GM23338 (cell line): ENCODE measurements at regions not wholly inside any gene's neighbourhood (a gene's known extent, or its start where the extent isn't known, plus 50 kb on each side); places are given as distances from the start of the nearest gene placed in this dataset.

Source experiments
- ATAC-seq: fragments of 200-7000 bp; cut with Tn5 transposase; 3 replicates; pipeline ENCODE4 v1.9.1; 2020
- DNase-seq: peaks from one replicate; pipeline ENCODE4 v3.0.0-alpha.2; 2015; ENCODE audit warnings: low spot score
- H2AFZ ChIP-seq: fragments of 200-600 bp; sonication (generic); 2 replicates; pipeline ENCODE4 v1.8.0; 2016; ENCODE audit warnings: antibody characterized with exemption, mild to moderate bottlenecking, moderate library complexity
- H3F3A ChIP-seq: fragments of 200-600 bp; sonication (generic); replicated peaks from 2 replicates; pipeline ENCODE4 v1.8.0; 2017; ENCODE audit warnings: antibody characterized with exemption, mixed run types, low read depth
- H3K27ac ChIP-seq: fragments of 200-600 bp; sonication (generic); 2 replicates; pipeline ENCODE4 v1.6.1; 2016; ENCODE audit warnings: low read depth
- H3K27me3 ChIP-seq: fragments of 200-600 bp; sonication (generic); 2 replicates; pipeline ENCODE4 v1.8.0; 2016; ENCODE audit warnings: mild to moderate bottlenecking, mixed run types, moderate library complexity; ENCODE audit not compliant: insufficient read depth
- H3K36me3 ChIP-seq: fragments of 200-600 bp; sonication (generic); 2 replicates; pipeline ENCODE4 v1.8.0; 2016; ENCODE audit warnings: mild to moderate bottlenecking; ENCODE audit not compliant: insufficient read depth
- H3K4me1 ChIP-seq: fragments of 200-600 bp; sonication (generic); 2 replicates; pipeline ENCODE4 v1.8.0; 2016; ENCODE audit warnings: mild to moderate bottlenecking, moderate library complexity; ENCODE audit not compliant: insufficient read depth
- H3K4me2 ChIP-seq: fragments of 200-600 bp; sonication (generic); 2 replicates; pipeline ENCODE4 v1.7.1; 2017; ENCODE audit warnings: mixed run types
- H3K4me3 ChIP-seq: fragments of 200-600 bp; sonication (generic); 2 replicates; pipeline ENCODE4 v1.6.1; 2016; ENCODE audit warnings: mixed run types
- H3K79me2 ChIP-seq: fragments of 200-600 bp; sonication (generic); replicated peaks from 2 replicates; pipeline ENCODE4 v1.8.0; 2017; ENCODE audit warnings: mild to moderate bottlenecking; ENCODE audit not compliant: insufficient read depth
- H3K9me2 ChIP-seq: fragments of 200-600 bp; sonication (generic); 2 replicates; pipeline ENCODE4 v1.8.0; 2017; ENCODE audit not compliant: insufficient read depth
- H4K20me1 ChIP-seq: fragments of 200-600 bp; sonication (generic); replicated peaks from 2 replicates; pipeline ENCODE4 v1.8.0; 2017; ENCODE audit warnings: mild to moderate bottlenecking; ENCODE audit not compliant: insufficient read depth
- H3K27ac Mint-ChIP-seq: 2 replicates; pipeline ENCODE4 v1.8.0; 2020; ENCODE audit warnings: inconsistent platforms, mild to moderate bottlenecking, moderate library complexity, mixed read lengths
- H3K27me3 Mint-ChIP-seq: 3 replicates; pipeline ENCODE4 v1.8.0; 2022; ENCODE audit warnings: low read depth, mild to moderate bottlenecking, moderate library complexity, mixed read lengths, inconsistent platforms; ENCODE audit not compliant: insufficient read depth, poor library complexity
- H3K36me3 Mint-ChIP-seq: 3 replicates; pipeline ENCODE4 v1.8.0; 2021; ENCODE audit warnings: low read depth, mild to moderate bottlenecking, inconsistent platforms, moderate library complexity, mixed read lengths
- H3K4me1 Mint-ChIP-seq: 3 replicates; pipeline ENCODE4 v1.8.0; 2020; ENCODE audit warnings: mild to moderate bottlenecking, inconsistent platforms, mixed read lengths
- H3K4me3 Mint-ChIP-seq: 3 replicates; pipeline ENCODE4 v1.8.0; 2021; ENCODE audit warnings: moderate library complexity, mild to moderate bottlenecking, inconsistent platforms, mixed read lengths
- H3K9me3 Mint-ChIP-seq: 3 replicates; pipeline ENCODE4 v1.8.0; 2020; ENCODE audit warnings: moderate library complexity, mild to moderate bottlenecking, inconsistent platforms, mixed read lengths
- NANOG ChIP-seq: IDR thresholded peaks from 2 replicates; pipeline ENCODE4 v1.6.1; 2016; ENCODE audit warnings: antibody characterized with exemption, borderline replicate concordance
- STAT1 ChIP-seq: IDR thresholded peaks from one replicate; pipeline ENCODE4 v1.6.1; 2016; ENCODE audit warnings: antibody characterized with exemption; ENCODE audit not compliant: unreplicated experiment
- ZNF331 ChIP-seq: fragments of 250-450 bp; sonication (Bioruptor Pico); IDR thresholded peaks from 2 replicates; pipeline ENCODE4 v1.5.0; 2020; ENCODE audit warnings: low read depth, mild to moderate bottlenecking, moderate library complexity
- TF ChIP-seq, protein P1 (sequence below): IDR thresholded peaks from one replicate; pipeline ENCODE4 v1.6.1; 2018; ENCODE audit warnings: antibody characterized with exemption; ENCODE audit not compliant: unreplicated experiment
- TF ChIP-seq, protein P2 (sequence below): fragments of 250-450 bp; sonication (Bioruptor Pico); IDR thresholded peaks from 2 replicates; pipeline ENCODE4 v1.5.0; 2020; ENCODE audit warnings: mild to moderate bottlenecking, moderate library complexity

DNA sequence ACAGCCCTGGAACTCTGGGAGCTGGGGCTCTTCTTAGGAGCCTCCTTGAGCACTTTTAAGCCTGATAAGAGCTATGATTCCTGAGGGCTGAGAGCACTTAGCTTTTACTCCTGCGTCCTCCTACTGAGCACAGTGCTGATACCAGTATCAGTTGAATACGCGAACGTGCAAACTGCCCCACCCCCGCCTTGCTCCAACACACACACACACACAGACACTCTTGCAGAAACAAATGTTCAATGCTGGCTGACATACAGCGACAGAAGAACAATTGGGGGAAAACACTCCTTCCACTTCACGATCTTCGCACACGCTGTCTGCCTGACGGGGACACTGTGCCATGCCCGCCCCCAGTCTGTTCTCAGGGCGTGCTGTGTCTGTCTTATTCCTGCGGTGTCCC lies 57.2 kb upstream of the DLK1 start:
- Histone ChIP-seq H3K27ac (no peak overlapping the region), H3K4me3 (no peak overlapping the region), H3K4me1 (no peaks in the 10 kb centered on the region), H3K36me3 (no peaks in the 10 kb centered on the region), H4K20me1 (no peaks in the 10 kb centered on the region), H3K79me2 (no peaks in the 10 kb centered on the region), H3F3A (no peaks in the 10 kb centered on the region), H3K27me3 (0 out of 2 replicates have a peak, but pooled peaks cover 6% of the 10 kb centered on the region), H2AFZ (no peak overlapping the region), H3K4me2 (no peak overlapping the region), H3K9me2 (no peaks in the 10 kb centered on the region)
- no peak overlapping the region for H3K27ac Mint-ChIP-seq
- ATAC-seq (no peak), DNase-seq (no peak)
- peaks cover 17% of the 10 kb centered on the region for H3K27me3 Mint-ChIP-seq
- peaks cover 5% of the 10 kb centered on the region; the same call in 2 of the 3 replicates for H3K9me3 Mint-ChIP-seq
- TF ChIP-seq, protein P1, sequence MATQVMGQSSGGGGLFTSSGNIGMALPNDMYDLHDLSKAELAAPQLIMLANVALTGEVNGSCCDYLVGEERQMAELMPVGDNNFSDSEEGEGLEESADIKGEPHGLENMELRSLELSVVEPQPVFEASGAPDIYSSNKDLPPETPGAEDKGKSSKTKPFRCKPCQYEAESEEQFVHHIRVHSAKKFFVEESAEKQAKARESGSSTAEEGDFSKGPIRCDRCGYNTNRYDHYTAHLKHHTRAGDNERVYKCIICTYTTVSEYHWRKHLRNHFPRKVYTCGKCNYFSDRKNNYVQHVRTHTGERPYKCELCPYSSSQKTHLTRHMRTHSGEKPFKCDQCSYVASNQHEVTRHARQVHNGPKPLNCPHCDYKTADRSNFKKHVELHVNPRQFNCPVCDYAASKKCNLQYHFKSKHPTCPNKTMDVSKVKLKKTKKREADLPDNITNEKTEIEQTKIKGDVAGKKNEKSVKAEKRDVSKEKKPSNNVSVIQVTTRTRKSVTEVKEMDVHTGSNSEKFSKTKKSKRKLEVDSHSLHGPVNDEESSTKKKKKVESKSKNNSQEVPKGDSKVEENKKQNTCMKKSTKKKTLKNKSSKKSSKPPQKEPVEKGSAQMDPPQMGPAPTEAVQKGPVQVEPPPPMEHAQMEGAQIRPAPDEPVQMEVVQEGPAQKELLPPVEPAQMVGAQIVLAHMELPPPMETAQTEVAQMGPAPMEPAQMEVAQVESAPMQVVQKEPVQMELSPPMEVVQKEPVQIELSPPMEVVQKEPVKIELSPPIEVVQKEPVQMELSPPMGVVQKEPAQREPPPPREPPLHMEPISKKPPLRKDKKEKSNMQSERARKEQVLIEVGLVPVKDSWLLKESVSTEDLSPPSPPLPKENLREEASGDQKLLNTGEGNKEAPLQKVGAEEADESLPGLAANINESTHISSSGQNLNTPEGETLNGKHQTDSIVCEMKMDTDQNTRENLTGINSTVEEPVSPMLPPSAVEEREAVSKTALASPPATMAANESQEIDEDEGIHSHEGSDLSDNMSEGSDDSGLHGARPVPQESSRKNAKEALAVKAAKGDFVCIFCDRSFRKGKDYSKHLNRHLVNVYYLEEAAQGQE, result no peak
- H3K4me1 Mint-ChIP-seq, result peaks cover 31% of the 10 kb centered on the region
- H3K36me3 Mint-ChIP-seq, result no peaks in the 10 kb centered on the region; the same call in 2 of the 3 replicates
- H3K4me3 Mint-ChIP-seq, result no peak overlapping the region

DNA sequence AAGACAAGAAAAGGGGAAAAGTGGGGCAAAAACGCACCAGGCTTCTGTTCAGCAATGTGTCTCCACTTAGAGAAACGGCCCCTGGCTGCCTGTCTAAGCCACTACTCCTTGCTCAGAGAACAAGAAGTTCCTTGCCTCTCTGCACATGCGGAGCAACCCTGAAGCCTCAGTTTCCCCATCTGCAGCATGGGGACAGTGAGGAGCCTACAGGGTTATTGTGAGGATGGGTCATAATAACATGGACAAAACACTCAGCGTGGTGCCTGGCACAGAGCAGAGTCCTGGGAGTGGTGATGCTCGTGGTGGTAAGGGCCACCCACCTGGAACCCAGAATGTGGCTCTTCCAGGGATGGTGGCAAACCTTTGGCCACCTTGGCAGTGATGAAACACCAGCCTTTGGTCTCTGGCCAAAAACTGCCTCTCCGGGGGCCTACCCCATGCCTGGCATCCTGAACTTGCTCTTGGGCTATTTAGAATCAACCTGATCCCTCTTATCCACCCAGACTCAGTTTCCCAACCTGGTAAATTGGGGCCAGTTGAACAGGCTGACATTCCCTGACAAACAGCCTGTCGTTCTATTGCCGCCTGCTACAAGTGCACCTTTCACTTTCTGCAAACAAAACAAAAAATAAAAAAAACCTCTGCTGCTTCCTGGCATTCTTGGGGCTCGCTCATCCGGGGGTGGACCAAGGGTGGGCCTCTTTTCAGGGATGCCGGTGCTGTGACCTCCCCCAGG lies 56.5 kb upstream of the DLK1 start:
- no peaks in the 10 kb centered on the region for H3K9me2 ChIP-seq
- no peaks in the 10 kb centered on the region for H3K36me3 ChIP-seq
- H3K4me3 ChIP-seq, result no peak overlapping the region
- no peak for DNase-seq
- Mint-ChIP-seq H3K36me3 (no peaks in the 10 kb centered on the region; the same call in 2 of the 3 replicates), H3K4me3 (no peak overlapping the region), H3K9me3 (peaks cover 5% of the 10 kb centered on the region; the same call in 2 of the 3 replicates), H3K4me1 (peaks cover 33% of the 10 kb centered on the region), H3K27ac (no peak overlapping the region), H3K27me3 (peaks cover 18% of the 10 kb centered on the region)
- no peak overlapping the region for H3K4me2 ChIP-seq
- H3K79me2 ChIP-seq, result no peaks in the 10 kb centered on the region
- no peaks in the 10 kb centered on the region for H4K20me1 ChIP-seq
- no peak overlapping the region for H2AFZ ChIP-seq
- no peaks in the 10 kb centered on the region for H3K4me1 ChIP-seq
- no peak for ATAC-seq
- no peak overlapping the region for H3K27ac ChIP-seq
- H3F3A ChIP-seq, result no peaks in the 10 kb centered on the region
- TF ChIP-seq ZNF331 (no peak), STAT1 (no peak), NANOG (no peak)
- TF ChIP-seq, protein P2, sequence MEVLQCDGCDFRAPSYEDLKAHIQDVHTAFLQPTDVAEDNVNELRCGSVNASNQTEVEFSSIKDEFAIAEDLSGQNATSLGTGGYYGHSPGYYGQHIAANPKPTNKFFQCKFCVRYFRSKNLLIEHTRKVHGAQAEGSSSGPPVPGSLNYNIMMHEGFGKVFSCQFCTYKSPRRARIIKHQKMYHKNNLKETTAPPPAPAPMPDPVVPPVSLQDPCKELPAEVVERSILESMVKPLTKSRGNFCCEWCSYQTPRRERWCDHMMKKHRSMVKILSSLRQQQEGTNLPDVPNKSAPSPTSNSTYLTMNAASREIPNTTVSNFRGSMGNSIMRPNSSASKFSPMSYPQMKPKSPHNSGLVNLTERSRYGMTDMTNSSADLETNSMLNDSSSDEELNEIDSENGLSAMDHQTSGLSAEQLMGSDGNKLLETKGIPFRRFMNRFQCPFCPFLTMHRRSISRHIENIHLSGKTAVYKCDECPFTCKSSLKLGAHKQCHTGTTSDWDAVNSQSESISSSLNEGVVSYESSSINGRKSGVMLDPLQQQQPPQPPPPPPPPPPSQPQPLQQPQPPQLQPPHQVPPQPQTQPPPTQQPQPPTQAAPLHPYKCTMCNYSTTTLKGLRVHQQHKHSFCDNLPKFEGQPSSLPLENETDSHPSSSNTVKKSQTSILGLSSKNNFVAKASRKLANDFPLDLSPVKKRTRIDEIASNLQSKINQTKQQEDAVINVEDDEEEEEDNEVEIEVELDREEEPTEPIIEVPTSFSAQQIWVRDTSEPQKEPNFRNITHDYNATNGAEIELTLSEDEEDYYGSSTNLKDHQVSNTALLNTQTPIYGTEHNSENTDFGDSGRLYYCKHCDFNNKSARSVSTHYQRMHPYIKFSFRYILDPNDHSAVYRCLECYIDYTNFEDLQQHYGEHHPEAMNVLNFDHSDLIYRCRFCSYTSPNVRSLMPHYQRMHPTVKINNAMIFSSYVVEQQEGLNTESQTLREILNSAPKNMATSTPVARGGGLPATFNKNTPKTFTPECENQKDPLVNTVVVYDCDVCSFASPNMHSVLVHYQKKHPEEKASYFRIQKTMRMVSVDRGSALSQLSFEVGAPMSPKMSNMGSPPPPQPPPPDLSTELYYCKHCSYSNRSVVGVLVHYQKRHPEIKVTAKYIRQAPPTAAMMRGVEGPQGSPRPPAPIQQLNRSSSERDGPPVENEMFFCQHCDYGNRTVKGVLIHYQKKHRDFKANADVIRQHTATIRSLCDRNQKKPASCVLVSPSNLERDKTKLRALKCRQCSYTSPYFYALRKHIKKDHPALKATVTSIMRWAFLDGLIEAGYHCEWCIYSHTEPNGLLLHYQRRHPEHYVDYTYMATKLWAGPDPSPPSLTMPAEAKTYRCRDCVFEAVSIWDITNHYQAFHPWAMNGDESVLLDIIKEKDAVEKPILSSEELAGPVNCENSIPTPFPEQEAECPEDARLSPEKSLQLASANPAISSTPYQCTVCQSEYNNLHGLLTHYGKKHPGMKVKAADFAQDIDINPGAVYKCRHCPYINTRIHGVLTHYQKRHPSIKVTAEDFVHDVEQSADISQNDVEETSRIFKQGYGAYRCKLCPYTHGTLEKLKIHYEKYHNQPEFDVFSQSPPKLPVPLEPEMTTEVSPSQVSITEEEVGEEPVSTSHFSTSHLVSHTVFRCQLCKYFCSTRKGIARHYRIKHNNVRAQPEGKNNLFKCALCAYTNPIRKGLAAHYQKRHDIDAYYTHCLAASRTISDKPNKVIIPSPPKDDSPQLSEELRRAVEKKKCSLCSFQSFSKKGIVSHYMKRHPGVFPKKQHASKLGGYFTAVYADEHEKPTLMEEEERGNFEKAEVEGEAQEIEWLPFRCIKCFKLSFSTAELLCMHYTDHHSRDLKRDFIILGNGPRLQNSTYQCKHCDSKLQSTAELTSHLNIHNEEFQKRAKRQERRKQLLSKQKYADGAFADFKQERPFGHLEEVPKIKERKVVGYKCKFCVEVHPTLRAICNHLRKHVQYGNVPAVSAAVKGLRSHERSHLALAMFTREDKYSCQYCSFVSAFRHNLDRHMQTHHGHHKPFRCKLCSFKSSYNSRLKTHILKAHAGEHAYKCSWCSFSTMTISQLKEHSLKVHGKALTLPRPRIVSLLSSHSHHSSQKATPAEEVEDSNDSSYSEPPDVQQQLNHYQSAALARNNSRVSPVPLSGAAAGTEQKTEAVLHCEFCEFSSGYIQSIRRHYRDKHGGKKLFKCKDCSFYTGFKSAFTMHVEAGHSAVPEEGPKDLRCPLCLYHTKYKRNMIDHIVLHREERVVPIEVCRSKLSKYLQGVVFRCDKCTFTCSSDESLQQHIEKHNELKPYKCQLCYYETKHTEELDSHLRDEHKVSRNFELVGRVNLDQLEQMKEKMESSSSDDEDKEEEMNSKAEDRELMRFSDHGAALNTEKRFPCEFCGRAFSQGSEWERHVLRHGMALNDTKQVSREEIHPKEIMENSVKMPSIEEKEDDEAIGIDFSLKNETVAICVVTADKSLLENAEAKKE (CRISPR knock-in tag), result no peak
- H3K27me3 ChIP-seq, result 0 out of 2 replicates have a peak, but pooled peaks cover 6% of the 10 kb centered on the region
